DMS53 treated with DMSO at 0.1 percent for 48 hours (cell line): ENCODE measurements at regions not wholly inside any gene's neighbourhood (a gene's known extent, or its start where the extent isn't known, plus 50 kb on each side); places are given as distances from the start of the nearest gene placed in this dataset.

Source experiments
- DNase-seq: peaks from one replicate; lab custom pipeline; 2025; ENCODE audit not compliant: unreplicated experiment; lab: John Stamatoyannopoulos, UW

DNA sequence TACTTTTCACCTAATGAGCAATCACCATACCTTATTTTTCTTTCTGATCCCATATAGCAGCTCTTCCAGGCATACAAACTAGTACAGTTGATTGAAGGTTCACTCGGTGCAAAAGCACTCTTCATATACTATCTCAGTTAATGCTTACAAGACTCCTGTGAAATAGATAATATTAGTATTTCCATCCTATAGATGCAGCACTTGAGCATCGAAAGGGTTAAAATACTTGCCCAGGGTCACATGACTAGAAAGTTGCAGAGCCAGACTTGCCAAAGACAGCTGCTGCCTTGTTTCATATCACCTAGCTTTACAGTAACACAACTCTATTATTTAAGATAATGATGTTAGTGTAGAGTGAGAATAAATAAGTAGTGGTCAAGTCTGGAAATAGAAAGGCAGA is 466.0 kb upstream of the TNP1 start:
- no peak for DNase-seq

DNA sequence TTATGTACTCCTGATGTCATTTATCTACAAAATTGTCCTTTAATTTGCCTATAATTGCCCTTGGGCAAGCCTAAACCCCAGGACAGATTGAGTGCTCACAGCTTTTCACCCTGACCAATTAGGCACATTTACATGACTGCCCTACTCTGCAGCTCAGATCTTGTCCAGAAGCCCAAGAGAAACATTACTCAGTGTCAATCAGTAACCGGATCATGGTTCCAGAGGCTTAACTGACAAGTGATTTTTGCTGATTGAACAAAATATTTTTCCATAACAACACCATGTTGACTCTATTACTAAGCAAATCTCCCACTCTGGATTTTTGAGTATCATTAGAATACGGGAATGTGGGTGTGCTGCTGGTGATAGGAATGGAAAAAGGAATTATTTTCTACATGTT is 465.4 kb upstream of the TNP1 start:
- no peak for DNase-seq

DNA sequence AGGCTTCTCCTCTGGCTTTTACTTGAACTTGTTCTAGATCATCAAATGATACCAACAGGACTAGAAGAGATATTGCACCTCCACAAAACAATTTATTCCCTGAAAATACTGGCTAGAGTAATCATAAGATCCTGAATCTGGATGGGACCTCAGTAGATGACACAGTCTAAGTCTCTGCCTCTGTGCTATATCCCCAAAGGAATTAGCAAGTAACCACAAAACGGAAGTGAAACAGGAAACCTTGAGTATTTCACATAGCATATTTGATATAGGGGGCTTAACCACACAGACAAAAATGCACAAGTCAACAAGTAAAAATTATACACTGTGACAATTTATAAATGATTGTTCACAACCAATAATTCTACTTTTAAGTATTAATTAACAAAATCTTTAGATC is 456.9 kb upstream of the TNP1 start:
- DNase-seq, result no peak

DNA sequence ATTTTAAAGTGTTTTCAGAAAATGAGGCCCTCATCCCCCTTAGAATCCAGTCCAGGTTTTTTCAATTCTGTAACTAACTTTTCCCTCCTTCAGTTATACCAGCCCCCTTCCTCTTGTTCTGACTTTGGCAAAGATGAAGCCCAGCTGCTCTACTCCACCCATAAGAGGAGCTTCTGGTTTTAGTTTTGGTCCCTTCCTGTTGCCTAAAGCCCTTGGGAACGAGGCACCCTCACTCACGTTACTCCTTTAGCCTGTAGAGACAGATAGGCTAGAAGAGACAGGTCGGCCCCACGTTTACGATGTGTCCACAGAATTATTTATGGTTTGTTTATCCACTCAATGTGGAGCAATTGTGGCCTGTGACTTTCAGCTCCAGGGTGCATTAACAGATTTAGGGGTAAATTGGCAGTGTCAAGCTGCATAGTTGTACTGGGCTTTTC is 454.2 kb upstream of the TNP1 start:
- no peak for DNase-seq

DNA sequence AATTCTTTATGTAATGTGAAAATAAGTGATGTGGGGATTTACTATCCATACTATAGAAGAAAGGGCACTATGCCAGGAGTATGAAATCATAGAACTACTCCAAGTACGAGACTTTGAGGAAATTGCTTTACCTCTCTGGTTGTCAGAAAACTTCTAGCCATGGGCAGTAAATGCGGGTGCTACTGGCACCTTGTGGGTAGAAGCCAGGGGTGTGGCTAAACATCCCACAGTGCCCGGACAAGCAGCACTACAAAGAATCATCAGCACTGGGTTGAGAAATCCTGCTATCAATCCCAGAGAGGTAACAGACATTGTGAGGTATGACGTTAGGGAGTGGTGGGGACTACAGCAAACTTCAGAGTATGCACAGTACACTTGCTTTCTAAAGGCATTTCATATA is 453.5 kb upstream of the TNP1 start:
- DNase-seq, result no peak

DNA sequence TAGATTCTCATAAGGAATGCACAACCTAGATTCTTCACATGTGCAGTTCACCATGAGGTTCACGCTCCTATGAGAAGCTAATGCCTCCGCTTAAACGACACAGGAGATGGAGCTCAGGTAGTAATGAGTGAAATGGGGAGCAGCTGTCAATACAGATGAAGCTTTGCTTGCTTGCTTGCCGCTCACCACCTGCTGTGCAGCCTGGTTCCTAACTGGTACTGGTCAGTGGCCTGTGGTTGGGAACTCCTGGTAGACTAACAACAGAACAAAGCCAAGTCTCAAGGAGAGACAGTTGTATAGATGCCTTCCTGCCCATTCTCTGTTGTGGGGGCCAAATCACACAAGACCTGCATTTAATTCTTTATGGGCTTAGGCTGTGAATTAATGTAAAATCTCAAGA is 449.2 kb upstream of the TNP1 start:
- DNase-seq, result no peak

DNA sequence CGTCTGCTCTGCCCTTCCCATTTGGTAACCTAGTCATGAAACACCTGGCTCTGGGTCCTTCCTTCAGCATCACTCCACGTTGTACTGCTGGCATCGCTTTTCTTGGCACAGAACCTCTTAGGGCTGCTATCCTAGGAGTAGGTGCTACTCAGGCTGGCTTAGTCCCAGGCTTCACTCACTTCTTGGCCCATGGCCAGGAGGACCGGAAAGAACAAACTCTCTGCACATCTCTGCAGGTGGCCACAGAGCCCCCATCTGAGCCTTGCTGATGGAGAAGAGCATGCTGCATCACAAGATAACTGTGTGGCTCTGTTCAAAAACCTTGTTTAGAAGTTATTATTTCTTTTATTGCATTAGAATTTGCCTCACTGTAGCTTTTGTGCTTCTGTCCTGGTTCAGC is 447.2 kb upstream of the TNP1 start:
- no peak for DNase-seq

DNA sequence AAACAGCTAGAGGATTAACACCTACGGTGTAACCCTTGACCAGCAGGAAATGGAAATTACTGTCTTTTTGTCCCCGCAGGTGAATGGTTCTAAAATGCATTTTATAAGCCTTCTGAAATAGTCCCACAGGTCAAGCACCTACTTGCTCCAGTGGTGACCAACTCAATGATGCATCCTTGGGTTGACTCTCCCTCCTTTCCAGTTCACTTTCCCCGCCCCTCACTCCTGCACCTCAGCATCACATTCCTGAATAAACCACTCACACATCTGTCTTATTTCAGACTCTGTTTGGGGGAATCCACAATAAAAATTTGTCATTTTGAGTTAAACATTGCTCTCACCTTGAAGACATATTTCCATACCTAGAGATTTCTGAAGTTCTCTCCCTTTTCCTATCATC is 446.0 kb upstream of the TNP1 start:
- DNase-seq, result no peak

DNA sequence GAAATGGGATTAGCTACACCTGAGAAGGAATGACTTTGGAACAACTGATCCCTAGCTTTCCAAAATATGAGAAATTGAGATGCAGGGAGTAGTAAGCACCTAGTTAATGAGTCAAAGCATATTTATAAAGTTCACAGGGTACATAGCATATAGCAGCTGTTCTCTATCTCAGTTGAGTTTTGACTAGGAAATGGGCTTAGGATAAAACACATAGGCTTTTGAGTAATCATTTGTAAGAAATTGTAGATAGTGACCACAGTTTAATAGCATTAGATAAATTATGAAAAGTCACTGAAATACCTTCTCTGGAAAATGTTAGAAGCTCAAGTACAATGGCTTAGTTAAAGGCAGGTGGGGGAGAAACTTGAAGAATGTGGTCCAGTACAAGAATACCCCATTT is 444.7 kb upstream of the TNP1 start:
- no peak for DNase-seq

DNA sequence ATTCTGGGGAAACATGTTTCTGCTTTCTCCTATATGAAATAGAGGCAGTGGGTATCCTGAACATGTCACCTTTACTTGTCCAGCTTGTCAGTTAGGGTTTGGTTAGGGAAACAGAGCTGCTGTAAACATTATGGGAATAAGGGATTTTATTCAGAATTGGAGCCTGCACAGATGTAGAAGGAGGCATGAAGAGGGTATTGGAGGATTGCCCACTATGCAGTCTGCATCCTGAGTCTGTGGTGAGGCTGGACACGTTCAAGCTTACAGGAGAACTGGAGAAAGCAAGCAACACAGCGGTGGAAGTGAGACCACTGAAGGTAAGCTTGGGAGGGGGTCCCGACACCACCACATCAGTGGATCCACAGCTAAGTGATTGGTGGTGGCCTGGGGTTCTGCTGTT is 443.0 kb upstream of the TNP1 start:
- DNase-seq, result no peak

DNA sequence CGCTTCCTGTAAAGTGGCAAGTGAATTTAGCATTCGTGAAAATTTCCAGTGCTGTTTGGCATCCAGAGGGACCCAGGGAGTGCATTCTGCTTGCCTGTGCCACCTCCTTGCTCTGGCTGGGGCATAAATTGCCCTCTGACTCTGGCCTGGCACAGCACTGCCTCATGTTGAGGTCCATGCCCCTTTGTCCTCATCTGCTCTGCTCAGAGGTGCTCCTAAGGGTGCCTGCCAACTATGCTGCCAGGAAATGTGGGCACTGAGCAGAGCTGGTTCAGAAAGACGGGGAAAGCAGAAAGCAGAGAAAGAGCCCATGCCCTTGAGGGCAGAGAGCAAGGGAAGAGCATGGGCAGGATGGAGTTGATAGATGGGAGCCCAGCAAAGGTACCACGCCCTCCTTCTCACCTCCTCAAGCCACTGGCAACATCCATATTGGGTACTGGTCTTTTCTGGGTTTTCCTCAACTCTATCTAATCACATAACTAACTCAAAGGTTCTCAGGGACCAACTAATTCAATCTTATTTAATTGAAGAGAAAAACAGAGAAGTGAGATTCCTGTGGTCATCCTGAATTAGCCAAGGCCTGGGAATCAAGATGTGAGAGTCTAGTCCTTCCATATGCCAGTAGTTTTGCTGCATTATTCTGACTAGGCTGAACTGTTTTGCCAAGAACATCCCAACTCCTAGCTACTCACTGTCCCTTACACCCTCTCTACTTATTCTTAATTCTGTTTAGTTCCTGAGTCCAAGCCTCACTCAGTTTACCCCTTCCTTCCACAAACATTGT is 441.5 kb upstream of the TNP1 start:
- DNase-seq, result no peak

DNA sequence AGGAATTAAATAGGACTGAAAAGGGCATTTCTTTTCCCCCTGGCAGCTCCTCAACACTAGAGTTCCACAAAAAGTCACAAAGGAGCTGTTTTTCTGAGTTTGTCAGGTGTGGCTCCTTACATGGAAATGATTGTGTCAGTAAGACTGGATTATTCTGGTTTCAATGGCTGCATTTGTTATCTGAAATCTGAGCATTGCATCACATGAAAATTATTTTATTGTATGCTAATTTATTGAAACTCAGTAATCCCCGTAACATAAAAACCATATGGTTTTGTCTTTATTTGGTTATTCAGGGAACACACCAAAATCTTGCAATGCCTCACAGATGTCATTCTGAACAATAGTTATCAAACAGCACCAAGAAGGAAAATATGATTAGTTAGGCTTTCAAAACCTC is 439.7 kb upstream of the TNP1 start:
- no peak for DNase-seq

DNA sequence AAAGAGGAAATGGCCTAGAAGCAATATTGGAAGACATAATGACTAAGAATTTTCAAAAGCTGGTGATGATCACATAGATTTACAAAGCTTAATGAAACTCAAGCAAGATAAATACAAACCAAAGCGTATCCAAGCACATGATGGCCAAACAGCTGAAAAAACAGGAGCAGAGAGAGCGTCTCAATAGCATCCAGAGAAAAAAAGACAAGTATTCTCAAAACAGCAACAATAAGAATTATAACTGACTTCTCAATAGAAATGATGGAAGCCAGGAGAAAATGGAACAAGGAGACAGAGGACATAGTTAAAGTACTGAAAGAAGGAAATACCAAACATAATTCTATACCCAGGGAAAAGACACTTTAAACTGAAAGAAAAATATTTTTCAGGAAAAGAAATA is 437.2 kb upstream of the TNP1 start:
- DNase-seq, result no peak

DNA sequence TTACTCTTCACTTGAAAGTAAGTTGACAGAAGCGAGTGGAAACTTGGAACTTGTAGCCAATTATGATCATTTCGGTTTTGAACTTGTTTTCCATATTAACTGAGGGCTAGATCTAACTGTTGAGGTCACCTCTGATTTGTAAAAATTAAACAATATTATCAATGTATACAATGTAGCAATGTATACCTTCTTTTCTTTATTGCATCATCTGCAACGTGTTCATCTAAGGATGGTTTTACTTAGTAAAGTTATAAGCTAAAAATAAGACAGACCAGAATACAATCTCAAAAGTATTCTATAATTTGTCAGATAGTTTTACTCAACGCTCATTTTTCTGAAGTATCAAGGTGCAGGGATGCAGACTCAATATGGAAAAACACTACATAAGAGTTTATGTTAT is 435.0 kb upstream of the TNP1 start:
- no peak for DNase-seq

DNA sequence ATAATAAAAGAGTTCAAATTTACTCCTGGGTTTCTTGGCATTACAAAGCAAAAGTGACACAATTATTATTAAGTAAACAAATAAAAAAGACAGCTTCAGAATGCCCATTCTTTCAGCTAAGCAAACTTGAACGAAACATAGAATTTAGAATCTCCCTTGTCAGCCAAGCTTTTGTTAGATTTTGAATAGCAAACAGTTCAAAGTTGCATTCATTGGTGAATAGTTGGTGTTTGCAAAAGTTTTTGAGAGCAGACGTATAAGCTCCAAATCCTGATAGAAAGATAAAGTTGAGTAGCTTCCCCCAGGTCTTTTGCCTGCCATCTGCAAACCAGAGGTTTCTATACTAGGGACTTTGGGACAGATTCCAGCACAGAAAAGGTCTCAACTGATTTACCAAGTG is 434.3 kb upstream of the TNP1 start:
- no peak for DNase-seq

DNA sequence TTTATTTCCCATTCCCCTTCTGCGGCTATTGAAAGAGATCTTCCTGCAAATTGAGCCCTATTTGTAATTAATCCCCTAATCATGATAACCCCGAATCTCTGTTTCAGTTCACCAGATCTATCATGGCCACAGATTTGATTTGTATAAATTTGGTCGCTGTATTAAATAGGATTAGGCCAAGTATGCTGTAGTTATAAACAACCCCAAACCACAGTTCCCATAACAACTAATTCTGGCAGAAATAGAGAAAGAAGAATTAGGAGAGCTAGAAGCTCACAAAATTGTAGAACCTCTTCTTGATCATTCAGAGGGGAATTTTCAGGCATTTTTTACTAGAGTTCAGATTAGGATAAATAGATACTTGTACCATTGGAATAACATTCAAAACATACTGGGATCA is 433.7 kb upstream of the TNP1 start:
- DNase-seq, result no peak

DNA sequence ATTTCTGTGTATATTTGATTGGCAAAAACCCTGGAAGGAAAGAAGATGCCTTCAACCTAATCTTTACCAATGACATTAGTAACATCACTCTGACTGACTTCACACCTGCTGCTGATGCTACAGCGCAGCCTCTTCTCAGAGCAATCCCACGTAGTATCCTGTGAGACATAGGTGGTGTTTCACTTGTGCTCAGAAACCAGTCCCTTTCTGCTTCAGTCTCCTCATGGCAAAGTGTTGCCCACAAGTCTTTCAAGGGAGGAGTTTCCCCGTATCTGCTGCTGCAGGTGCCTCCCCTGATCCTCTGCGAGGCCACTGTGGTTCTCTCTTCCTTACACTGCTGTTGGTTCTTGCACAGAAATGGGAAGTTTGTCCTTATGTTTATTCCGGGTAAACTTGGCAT is 433.2 kb upstream of the TNP1 start:
- no peak for DNase-seq

DNA sequence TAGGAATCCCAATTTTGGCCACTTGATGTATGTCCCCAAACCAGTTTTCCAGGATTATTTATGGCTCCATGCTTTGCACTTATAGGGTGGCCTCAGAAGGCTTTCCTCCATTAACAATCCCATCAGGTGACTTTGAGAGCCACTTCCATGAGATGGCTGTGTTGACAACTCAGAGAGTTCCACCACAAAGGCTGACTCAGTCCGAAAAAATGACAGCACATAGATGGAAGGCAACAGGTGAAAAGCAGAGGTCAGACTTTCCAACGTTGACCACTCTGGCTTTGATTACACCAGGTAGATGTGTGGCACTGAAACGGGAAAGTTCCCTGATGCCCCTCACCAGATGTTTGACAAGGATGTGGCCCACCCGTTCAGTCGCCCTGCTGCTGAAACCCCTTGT is 431.4 kb upstream of the TNP1 start:
- DNase-seq, result no peak

DNA sequence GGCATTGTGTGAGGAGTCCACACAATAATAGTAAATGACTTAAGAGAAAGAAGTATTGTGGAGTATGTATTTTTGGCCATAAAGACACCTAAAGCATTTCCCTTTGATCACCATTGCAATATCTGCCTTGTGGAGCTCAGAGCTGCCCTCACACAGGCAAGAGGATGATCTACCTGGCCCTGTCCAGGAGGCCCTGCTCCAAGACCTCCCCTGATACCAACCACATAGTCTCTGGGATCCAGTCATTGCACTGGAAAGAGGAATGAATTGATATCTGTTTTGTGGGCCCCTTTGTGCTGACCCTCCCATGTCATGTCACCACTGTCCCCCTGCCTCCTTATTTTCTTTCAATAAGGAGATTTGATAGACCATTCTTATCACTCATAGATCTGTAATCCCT is 430.6 kb upstream of the TNP1 start:
- no peak for DNase-seq

DNA sequence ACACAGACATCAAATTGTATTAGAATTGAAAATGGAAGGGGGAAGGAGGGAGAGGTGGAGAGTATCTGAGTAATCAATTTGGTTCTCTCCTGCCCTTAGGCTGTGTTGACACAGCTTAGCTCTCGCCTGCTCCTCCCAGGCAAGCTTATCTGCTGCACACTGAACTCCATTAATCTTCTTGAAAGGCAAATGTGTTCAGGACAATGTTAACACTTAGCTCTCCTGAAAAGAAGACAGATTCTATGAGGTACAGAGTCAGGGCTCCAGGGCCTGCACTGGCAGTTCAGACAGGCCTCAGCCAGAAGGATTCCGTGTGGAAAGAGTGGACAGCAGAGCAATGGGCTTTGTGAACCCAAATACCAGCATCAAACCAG is 430.0 kb upstream of the TNP1 start:
- no peak for DNase-seq

DNA sequence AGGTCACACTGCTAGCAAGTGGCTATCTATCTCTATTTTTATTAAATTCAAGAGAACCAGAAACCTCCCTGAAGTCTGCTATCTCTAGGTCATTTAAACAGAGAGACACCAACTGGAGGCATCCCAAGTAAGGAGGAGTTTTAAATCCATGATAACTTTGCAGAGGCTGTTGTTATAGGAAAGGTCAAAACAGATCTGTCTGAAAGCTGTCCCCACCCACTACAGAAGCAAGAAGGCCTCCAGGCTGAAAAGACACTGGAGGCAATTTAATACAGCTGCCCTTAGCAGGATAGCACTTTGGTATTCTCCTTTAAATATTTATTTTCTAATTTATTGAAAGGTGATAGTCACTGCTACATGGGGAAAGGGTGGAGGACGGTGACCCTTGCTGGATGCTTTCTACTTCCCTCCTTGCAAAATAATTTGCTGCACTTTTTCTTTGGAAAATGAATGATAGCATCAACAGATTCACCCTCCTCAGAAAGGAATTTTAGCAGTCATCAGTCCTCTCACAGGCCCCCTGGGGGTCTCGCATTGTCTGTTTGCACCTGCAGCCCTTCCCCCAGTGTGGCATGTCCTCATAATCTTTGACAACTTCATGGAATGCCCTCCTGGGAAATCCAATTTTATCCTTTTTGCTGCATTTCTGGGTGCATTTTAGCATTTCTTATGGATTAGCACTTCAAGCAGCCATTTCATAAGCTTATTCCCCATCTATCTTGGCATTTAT is 429.5 kb upstream of the TNP1 start:
- DNase-seq, result no peak

DNA sequence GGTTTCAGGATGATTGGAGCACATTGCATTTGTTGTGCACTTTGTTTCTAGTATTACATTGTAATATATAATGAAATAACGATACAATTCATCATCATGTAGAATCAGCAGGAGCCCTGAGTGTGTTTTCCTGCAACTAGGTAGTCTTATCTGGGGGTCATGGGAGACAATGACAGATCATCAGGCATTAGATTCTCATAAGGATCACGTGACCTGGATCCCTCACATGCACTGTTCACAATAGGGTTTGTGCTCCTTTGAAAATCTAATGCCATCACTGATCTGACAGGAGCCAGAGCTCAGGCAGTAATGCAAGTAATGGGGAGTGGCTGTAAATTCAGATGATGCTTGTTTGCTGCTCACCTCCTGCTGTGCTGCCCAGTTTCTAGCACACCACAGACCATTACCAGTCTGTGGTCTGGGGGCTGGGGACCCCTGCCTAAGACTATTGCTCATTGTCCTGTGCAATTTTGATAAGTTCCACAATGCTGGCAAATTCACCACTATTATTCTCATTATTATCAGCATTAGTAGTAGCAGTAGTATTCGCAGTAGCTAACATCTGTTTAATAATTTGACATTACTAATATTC is 428.7 kb upstream of the TNP1 start:
- DNase-seq, result no peak

DNA sequence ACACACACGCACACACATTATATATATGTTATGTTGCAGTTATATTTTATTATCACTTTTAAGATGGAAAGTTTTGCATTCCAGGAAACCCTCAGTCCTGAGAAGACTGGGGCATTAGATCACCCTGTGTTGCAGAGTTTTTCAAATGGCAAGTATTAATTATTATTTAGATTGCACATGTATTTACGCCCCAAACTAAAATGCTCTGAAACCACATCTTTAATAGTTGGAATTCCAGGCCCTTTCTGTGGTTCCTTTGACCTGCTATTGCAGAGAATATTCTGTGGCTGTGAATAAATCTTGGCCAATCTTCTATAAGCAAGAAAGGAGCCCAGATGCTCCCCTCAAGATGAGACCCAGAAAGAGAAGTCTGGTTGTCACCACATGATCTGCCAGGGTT is 427.0 kb upstream of the TNP1 start:
- DNase-seq, result no peak
